HepG2 (cell line): ENCODE measurements at regions not wholly inside any gene's neighbourhood (a gene's known extent, or its start where the extent isn't known, plus 50 kb on each side); places are given as distances from the start of the nearest gene placed in this dataset.
A peak's percentile ranks its signal among the peaks of the same experiment; 100 is the strongest.

Experiments used
- ATAC-seq: fragments of 200-7000 bp; cut with Tn5 transposase; 3 replicates; pipeline ENCODE4 v1.9.1; 2020; ENCODE audit warnings: mild to moderate bottlenecking, moderate library complexity
- BruUV-seq: library from RNA; stranded (reverse); fragments of 400-500 nt; replicated peaks from 2 replicates; lab custom pipeline; 2021; lab: Mats Ljungman, UMichigan
- CTCF ChIA-PET: fragments of 300-600 bp; formaldehyde crosslinking; extraction: SDS; loops from one replicate; lab custom pipeline; 2021; ENCODE audit warnings: low total read pairs, inconsistent platforms, low intra/inter-chr PET ratio; lab: Yijun Ruan, JAX
- POLR2A ChIA-PET: fragments of 350-600 bp; sonication (Branson Sonifier 250); formaldehyde crosslinking; loops from one replicate; lab custom pipeline; 2020; ENCODE audit warnings: antibody characterized with exemption, inconsistent platforms; lab: Yijun Ruan, JAX
- DNase-seq: peaks from one replicate; pipeline ENCODE4 v3.0.0-alpha.2; 2015; ENCODE audit warnings: low spot score
- FAIRE-seq: peaks from 3 replicates; lab custom pipeline; 2011; peaks lifted over from hg19 to GRCh38; lab: Jason Lieb, UNC
- H2AFZ ChIP-seq: one replicate; pipeline ENCODE4 v1.6.1; 2011; ENCODE audit warnings: low read length, inconsistent platforms
- H3K27ac ChIP-seq: fragments of 300-600 bp; 3 replicates; pipeline ENCODE4 v1.8.0; 2011; ENCODE audit warnings: mixed run types, mild to moderate bottlenecking, mixed read lengths, low read length, inconsistent platforms; ENCODE audit not compliant: insufficient read depth; ENCODE audit errors: extremely low read length
- H3K27me3 ChIP-seq, 2 experiments: fragments of 200-600 bp in 1 of 2; 2 replicates in 1 of 2; 3 replicates in 1 of 2; pipeline versions ENCODE4 v1.6.0 to v1.8.0; 2011; ENCODE audit warnings: low read length in 2 of 2, mild to moderate bottlenecking in 2 of 2, moderate library complexity in 2 of 2, inconsistent platforms in 1 of 2; ENCODE audit not compliant: insufficient read depth in 2 of 2, control insufficient read depth in 1 of 2
- H3K36me3 ChIP-seq, 2 experiments: fragments of 200-600 bp in 1 of 2; replicated peaks in 1 of 2; 2 replicates in 1 of 2; 3 replicates in 1 of 2; pipeline versions ENCODE4 v1.5.1 to v1.8.0; 2011; ENCODE audit warnings: low read length in 2 of 2, inconsistent platforms in 1 of 2; ENCODE audit not compliant: insufficient read depth in 2 of 2, control insufficient read depth in 1 of 2
- H3K4me1 ChIP-seq: 2 replicates; pipeline ENCODE4 v1.5.1; 2012; ENCODE audit warnings: low read length, inconsistent platforms; ENCODE audit not compliant: insufficient read depth
- H3K4me2 ChIP-seq: 2 replicates; pipeline ENCODE4 v1.6.0; 2011; ENCODE audit warnings: low read depth, low read length, inconsistent platforms
- H3K4me3 ChIP-seq, 3 experiments: fragments of 200-600 bp in 1 of 3; sonication (generic), shearing (Covaris generic) in 1 of 3; replicated peaks in 1 of 3; 2 replicates each; pipeline ENCODE4 v1.5.1; 2011 to 2016; ENCODE audit warnings: low read length in 3 of 3, inconsistent platforms in 2 of 3, low read depth in 2 of 3, mild to moderate bottlenecking in 2 of 3, control low read depth in 1 of 3, mixed read lengths in 1 of 3; ENCODE audit not compliant: insufficient read depth in 1 of 3
- H3K79me2 ChIP-seq: one replicate; pipeline ENCODE4 v1.6.1; 2011; ENCODE audit warnings: low read length, inconsistent platforms; ENCODE audit not compliant: insufficient read depth
- H3K9ac ChIP-seq: 2 replicates; pipeline ENCODE4 v1.6.0; 2011; ENCODE audit warnings: mild to moderate bottlenecking, low read depth, low read length, inconsistent platforms; ENCODE audit not compliant: insufficient read depth
- H3K9me3 ChIP-seq: 2 replicates; pipeline ENCODE4 v1.5.1; 2012; ENCODE audit warnings: mild to moderate bottlenecking, low read length
- H4K20me1 ChIP-seq: 2 replicates; pipeline ENCODE4 v1.6.0; 2011; ENCODE audit warnings: inconsistent platforms, mild to moderate bottlenecking, low read length, moderate library complexity; ENCODE audit not compliant: insufficient read depth
- ATF4 ChIP-seq, 2 experiments: fragments of 450-650 bp in 1 of 2; sonication (generic) in 1 of 2; formaldehyde crosslinking; IDR thresholded peaks; 2 replicates each; pipeline versions ENCODE4 v1.5.0 to v1.8.0; 2020 to 2022; ENCODE audit warnings: mild to moderate bottlenecking in 1 of 2, missing genetic modification reagents in 1 of 2
- DNMT3B ChIP-seq: conservative IDR thresholded peaks from 2 replicates; pipeline ENCODE4 v1.6.1; 2016; ENCODE audit warnings: missing biosample characterization, control low read depth
- ELF4 ChIP-seq: sonication (generic); formaldehyde crosslinking; IDR thresholded peaks from 2 replicates; pipeline ENCODE4 v1.5.0; 2020; ENCODE audit warnings: missing genetic modification reagents, mild to moderate bottlenecking, moderate library complexity, borderline replicate concordance
- FOXP4 ChIP-seq: sonication (generic); formaldehyde crosslinking; IDR thresholded peaks from 2 replicates; pipeline ENCODE4 v1.4.0; 2020; ENCODE audit warnings: missing genetic modification reagents
- GFI1 ChIP-seq: sonication (generic); formaldehyde crosslinking; IDR thresholded peaks from 2 replicates; pipeline ENCODE4 v1.5.0; 2020; ENCODE audit warnings: missing genetic modification reagents, mild to moderate bottlenecking, borderline replicate concordance
- HNRNPLL ChIP-seq: fragments of 200-400 bp; formaldehyde crosslinking; IDR thresholded peaks from 2 replicates; pipeline ENCODE4 v1.6.1; 2017; ENCODE audit warnings: mild to moderate bottlenecking, low read depth, low read length; ENCODE audit not compliant: poor library complexity, severe bottlenecking
- JUND ChIP-seq: sonication (generic); formaldehyde crosslinking; IDR thresholded peaks from 2 replicates; pipeline ENCODE4 v1.8.0; 2022; ENCODE audit warnings: mild to moderate bottlenecking, missing genetic modification reagents
- MEIS2 ChIP-seq: sonication (generic); formaldehyde crosslinking; IDR thresholded peaks from 2 replicates; pipeline ENCODE4 v1.9.0; 2021; ENCODE audit warnings: mild to moderate bottlenecking, missing genetic modification reagents
- RAD51 ChIP-seq: fragments of 450-650 bp; IDR thresholded peaks from 2 replicates; pipeline ENCODE4 v1.6.1; 2016; ENCODE audit warnings: borderline replicate concordance
- RCOR2 ChIP-seq: IDR thresholded peaks from 2 replicates; pipeline ENCODE4 v1.6.1; 2016; ENCODE audit warnings: missing biosample characterization, missing genetic modification reagents
- RNF2 ChIP-seq: fragments of 450-650 bp; conservative IDR thresholded peaks from 2 replicates; pipeline ENCODE4 v1.6.1; 2016; ENCODE audit warnings: low read depth
- YEATS2 ChIP-seq: sonication (generic); formaldehyde crosslinking; IDR thresholded peaks from 2 replicates; pipeline ENCODE4 v1.4.0; 2020; ENCODE audit warnings: missing genetic modification reagents, borderline replicate concordance
- ZMAT3 ChIP-seq: sonication (generic); formaldehyde crosslinking; conservative IDR thresholded peaks from 2 replicates; pipeline ENCODE4 v1.7.0; 2021; ENCODE audit warnings: missing genetic modification reagents
- ZNF205 ChIP-seq: IDR thresholded peaks from 2 replicates; pipeline ENCODE4 v1.6.1; 2018; ENCODE audit warnings: missing biosample characterization, missing genetic modification reagents
- ZNF879 ChIP-seq: sonication (generic); formaldehyde crosslinking; IDR thresholded peaks from 2 replicates; pipeline ENCODE4 v1.8.1; 2023; ENCODE audit warnings: missing genetic modification reagents
- WGBS: methylation state at CpG from one replicate; pipeline ENCODE4 v1.1.6; 2017; ENCODE audit warnings: low lambda C conversion rate; 5-methylcytosine and 5-hydroxymethylcytosine counted together
- in situ Hi-C: cut with HindIII; loops from 2 replicates; pipeline ENCODE4 v1.10.0; 2017; ENCODE audit warnings: low pct_unique_long_range_greater_than_20kb; ENCODE audit not compliant: extremely low pct_ligation_motif_present
- intact Hi-C: fragments of 100-400 bp; cut with micrococcal nuclease; formaldehyde crosslinking; loops from one replicate; pipeline ENCODE4 v1.10.0; 2022; ENCODE audit not compliant: unreplicated experiment
- TF ChIP-seq, protein P1 (sequence below): sonication (generic); formaldehyde crosslinking; IDR thresholded peaks from 2 replicates; pipeline ENCODE4 v1.8.1; 2022; ENCODE audit warnings: mild to moderate bottlenecking, missing genetic modification reagents
- TF ChIP-seq, protein P2 (sequence below): sonication (generic); formaldehyde crosslinking; IDR thresholded peaks from 2 replicates; pipeline ENCODE4 v1.5.0; 2020; ENCODE audit warnings: mild to moderate bottlenecking, missing genetic modification reagents

GRCh38 chr2:42928161-42928691, 135.8 kb upstream of the HAAO start:
- H3K27me3 ChIP-seq, result no peaks in the 10 kb centered on the region
- H3K4me2 ChIP-seq, result peak overlapping the region; percentile 98
- H2AFZ ChIP-seq, result no peak overlapping the region
- FAIRE-seq (peak; percentile 32), ATAC-seq (no peak), DNase-seq (peak; percentile 77)
- peak overlapping the region; percentile 88 for H3K27ac ChIP-seq
- in situ Hi-C loops, result loop anchor here (5.0 kb wide), 2 partner anchors 71 to 299 kb away; partner anchors contain the start of gene ZFP36L2
- ChIA-PET POLR2A (interaction anchor here (0.5 to 10.9 kb wide), 18 partner anchors 11 to 655 kb away, joined by 3 to 169 read pairs (median 8); partner anchors contain the start of genes HAAO and ZFP36L2), CTCF (interaction anchor here (0.8 to 1.7 kb wide), 4 partner anchors 18 to 301 kb away, joined by 3 to 6 read pairs (median 4); no protein-coding TSS in a partner anchor)
- H3K4me3 ChIP-seq, result peak overlapping the region; percentile 62 to 74 (median 70)
- no peaks in the 10 kb centered on the region for H3K9me3 ChIP-seq
- H3K4me1 ChIP-seq, result peaks cover 98% of the 10 kb centered on the region
- no peaks in the 10 kb centered on the region for H4K20me1 ChIP-seq
- intact Hi-C loops, result loop anchor here (2.0 kb wide), 3 partner anchors 15 to 69 kb away; no protein-coding TSS in a partner anchor
- no TSS peak for BruUV-seq
- no peaks in the 10 kb centered on the region for H3K36me3 ChIP-seq
- no peaks in the 10 kb centered on the region for H3K79me2 ChIP-seq
- peak overlapping the region; percentile 73 for H3K9ac ChIP-seq
- 2% methylated on average over 9 of the region's 9 CpGs for WGBS
- no peak for TF ChIP-seq RCOR2
- TF ChIP-seq ZMAT3, result 0 out of 2 replicates have a peak, but pooled peaks have one; percentile 59
- TF ChIP-seq YEATS2, result no peak
- no peak for TF ChIP-seq JUND (CRISPR knock-in tag)
- no peak for TF ChIP-seq MEIS2 (CRISPR knock-in tag)
- TF ChIP-seq FOXP4, result 0 out of 2 replicates have a peak, but pooled peaks have one; percentile 20
- 0 out of 2 replicates have a peak, but pooled peaks have one; percentile 81 for TF ChIP-seq ZNF879 (CRISPR knock-in tag)
- no peak for TF ChIP-seq ZNF205 (CRISPR knock-in tag)
- TF ChIP-seq RNF2, result no peak
- TF ChIP-seq ATF4 (CRISPR knock-in tag; IDR thresholded peaks at IDR 0.05), result no peak
- no peak for TF ChIP-seq RAD51
- TF ChIP-seq HNRNPLL, result no peak
- TF ChIP-seq DNMT3B (CRISPR knock-in tag), result no peak
- TF ChIP-seq, protein P1, sequence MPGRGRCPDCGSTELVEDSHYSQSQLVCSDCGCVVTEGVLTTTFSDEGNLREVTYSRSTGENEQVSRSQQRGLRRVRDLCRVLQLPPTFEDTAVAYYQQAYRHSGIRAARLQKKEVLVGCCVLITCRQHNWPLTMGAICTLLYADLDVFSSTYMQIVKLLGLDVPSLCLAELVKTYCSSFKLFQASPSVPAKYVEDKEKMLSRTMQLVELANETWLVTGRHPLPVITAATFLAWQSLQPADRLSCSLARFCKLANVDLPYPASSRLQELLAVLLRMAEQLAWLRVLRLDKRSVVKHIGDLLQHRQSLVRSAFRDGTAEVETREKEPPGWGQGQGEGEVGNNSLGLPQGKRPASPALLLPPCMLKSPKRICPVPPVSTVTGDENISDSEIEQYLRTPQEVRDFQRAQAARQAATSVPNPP (CRISPR knock-in tag), result no peak
- TF ChIP-seq GFI1, result peak; percentile 45
- TF ChIP-seq, protein P2, sequence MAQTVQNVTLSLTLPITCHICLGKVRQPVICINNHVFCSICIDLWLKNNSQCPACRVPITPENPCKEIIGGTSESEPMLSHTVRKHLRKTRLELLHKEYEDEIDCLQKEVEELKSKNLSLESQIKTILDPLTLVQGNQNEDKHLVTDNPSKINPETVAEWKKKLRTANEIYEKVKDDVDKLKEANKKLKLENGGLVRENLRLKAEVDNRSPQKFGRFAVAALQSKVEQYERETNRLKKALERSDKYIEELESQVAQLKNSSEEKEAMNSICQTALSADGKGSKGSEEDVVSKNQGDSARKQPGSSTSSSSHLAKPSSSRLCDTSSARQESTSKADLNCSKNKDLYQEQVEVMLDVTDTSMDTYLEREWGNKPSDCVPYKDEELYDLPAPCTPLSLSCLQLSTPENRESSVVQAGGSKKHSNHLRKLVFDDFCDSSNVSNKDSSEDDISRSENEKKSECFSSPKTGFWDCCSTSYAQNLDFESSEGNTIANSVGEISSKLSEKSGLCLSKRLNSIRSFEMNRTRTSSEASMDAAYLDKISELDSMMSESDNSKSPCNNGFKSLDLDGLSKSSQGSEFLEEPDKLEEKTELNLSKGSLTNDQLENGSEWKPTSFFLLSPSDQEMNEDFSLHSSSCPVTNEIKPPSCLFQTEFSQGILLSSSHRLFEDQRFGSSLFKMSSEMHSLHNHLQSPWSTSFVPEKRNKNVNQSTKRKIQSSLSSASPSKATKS (CRISPR knock-in tag), result peak; percentile 23; the same call in 1 of the 2 replicates
- no peak for TF ChIP-seq ELF4 (CRISPR knock-in tag)
